GM19239 (cell line): ENCODE measurements at regions not wholly inside any gene's neighbourhood (a gene's known extent, or its start where the extent isn't known, plus 50 kb on each side); places are given as distances from the start of the nearest gene placed in this dataset.

ENCODE experiments used
- DNase-seq: peaks from one replicate; pipeline ENCODE4 v3.0.0; 2011; ENCODE audit warnings: low spot score; ENCODE audit not compliant: insufficient read length
- FAIRE-seq: peaks from 2 replicates; lab custom pipeline; 2011; peaks lifted over from hg19 to GRCh38; lab: Jason Lieb, UNC

GRCh38 chr6:164532198-164533044, 777.0 kb downstream of the C6orf118 start:
- DNase-seq (no peak), FAIRE-seq (no peak)

GRCh38 chr6:164531736-164532135, 777.7 kb downstream of the C6orf118 start:
- FAIRE-seq: no peak

GRCh38 chr6:164528539-164528938, 780.9 kb downstream of the C6orf118 start:
- FAIRE-seq (no peak), DNase-seq (no peak)

More at GRCh38 chr6:164531736-164532135, 777.7 kb downstream of the C6orf118 start:
- DNase-seq: no peak

- FAIRE-seq: no peak
These were observed 786.2 kb downstream of the C6orf118 start for GRCh38 chr6:164523087-164523654.

GRCh38 chr6:164520916-164521315, 788.5 kb downstream of the C6orf118 start:
- DNase-seq (no peak), FAIRE-seq (no peak)

More at GRCh38 chr6:164523087-164523654, 786.2 kb downstream of the C6orf118 start:
- DNase-seq: no peak

GRCh38 chr6:164507206-164507940, 802.0 kb downstream of the C6orf118 start:
- peak; percentile 4 for DNase-seq

GRCh38 chr6:164505425-164505824, 804.0 kb downstream of the C6orf118 start:
- FAIRE-seq (no peak), DNase-seq (no peak)

More at GRCh38 chr6:164507206-164507940, 802.0 kb downstream of the C6orf118 start:
- peak; percentile 48 for FAIRE-seq

- no peak for FAIRE-seq
- no peak for DNase-seq
These were observed 806.6 kb downstream of the C6orf118 start for GRCh38 chr6:164502833-164503232.

GRCh38 chr6:164495882-164496495, 813.4 kb downstream of the C6orf118 start:
- no peak for DNase-seq
- FAIRE-seq: no peak

- DNase-seq: no peak
- FAIRE-seq: no peak
These were observed 831.0 kb downstream of the C6orf118 start for GRCh38 chr6:164478426-164478825.

- no peak for FAIRE-seq
These were observed 831.6 kb downstream of the C6orf118 start for GRCh38 chr6:164477790-164478189.

GRCh38 chr6:164477101-164477500, 832.3 kb downstream of the C6orf118 start:
- no peak for DNase-seq
- no peak for FAIRE-seq

More at GRCh38 chr6:164477790-164478189, 831.6 kb downstream of the C6orf118 start:
- no peak for DNase-seq

- no peak for FAIRE-seq
These were observed 840.0 kb downstream of the C6orf118 start for GRCh38 chr6:164469276-164469949.

GRCh38 chr6:164455835-164456234, 853.6 kb downstream of the C6orf118 start:
- FAIRE-seq (no peak), DNase-seq (no peak)

More at GRCh38 chr6:164469276-164469949, 840.0 kb downstream of the C6orf118 start:
- DNase-seq: no peak

GRCh38 chr6:164453835-164454234, 855.6 kb downstream of the C6orf118 start:
- FAIRE-seq (no peak), DNase-seq (no peak)

GRCh38 chr6:164442572-164442971, 866.8 kb downstream of the C6orf118 start:
- DNase-seq (no peak), FAIRE-seq (no peak)

GRCh38 chr6:164439331-164439730, 870.1 kb downstream of the C6orf118 start:
- no peak for DNase-seq
- FAIRE-seq: no peak

GRCh38 chr6:164436976-164437375, 872.4 kb downstream of the C6orf118 start:
- FAIRE-seq (no peak), DNase-seq (no peak)

GRCh38 chr6:164427728-164428402, 881.5 kb downstream of the C6orf118 start:
- FAIRE-seq (no peak), DNase-seq (no peak)
